ENCODE measurements at regions not wholly inside any gene's neighbourhood (a gene's known extent, or its start where the extent isn't known, plus 50 kb on each side); places are given as distances from the start of the nearest gene placed in this dataset.

DNA sequence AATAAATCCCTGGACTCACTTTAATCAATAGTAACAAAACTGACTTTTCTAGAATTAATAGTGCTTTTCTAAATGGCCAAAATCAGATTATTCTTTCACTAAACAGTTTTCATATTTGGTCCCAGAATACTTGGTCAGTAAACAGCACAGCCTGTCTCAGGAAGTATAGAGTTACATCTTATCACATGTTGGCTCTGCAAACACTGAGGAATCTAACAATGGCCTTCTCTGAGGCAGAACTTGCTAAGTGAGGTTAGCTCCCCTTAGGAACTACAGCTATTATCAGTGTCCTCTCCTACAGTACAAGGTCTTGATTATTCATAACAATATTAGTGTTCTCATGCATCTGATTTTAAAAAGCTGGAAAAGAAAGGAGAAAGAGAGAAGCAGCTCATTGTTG lies 1622.8 kb downstream of the HACE1 start:
- TF ChIP-seq, protein P1, sequence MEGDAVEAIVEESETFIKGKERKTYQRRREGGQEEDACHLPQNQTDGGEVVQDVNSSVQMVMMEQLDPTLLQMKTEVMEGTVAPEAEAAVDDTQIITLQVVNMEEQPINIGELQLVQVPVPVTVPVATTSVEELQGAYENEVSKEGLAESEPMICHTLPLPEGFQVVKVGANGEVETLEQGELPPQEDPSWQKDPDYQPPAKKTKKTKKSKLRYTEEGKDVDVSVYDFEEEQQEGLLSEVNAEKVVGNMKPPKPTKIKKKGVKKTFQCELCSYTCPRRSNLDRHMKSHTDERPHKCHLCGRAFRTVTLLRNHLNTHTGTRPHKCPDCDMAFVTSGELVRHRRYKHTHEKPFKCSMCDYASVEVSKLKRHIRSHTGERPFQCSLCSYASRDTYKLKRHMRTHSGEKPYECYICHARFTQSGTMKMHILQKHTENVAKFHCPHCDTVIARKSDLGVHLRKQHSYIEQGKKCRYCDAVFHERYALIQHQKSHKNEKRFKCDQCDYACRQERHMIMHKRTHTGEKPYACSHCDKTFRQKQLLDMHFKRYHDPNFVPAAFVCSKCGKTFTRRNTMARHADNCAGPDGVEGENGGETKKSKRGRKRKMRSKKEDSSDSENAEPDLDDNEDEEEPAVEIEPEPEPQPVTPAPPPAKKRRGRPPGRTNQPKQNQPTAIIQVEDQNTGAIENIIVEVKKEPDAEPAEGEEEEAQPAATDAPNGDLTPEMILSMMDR (IDR thresholded peaks at IDR 0.05): no peak
- TF ChIP-seq, protein P2, sequence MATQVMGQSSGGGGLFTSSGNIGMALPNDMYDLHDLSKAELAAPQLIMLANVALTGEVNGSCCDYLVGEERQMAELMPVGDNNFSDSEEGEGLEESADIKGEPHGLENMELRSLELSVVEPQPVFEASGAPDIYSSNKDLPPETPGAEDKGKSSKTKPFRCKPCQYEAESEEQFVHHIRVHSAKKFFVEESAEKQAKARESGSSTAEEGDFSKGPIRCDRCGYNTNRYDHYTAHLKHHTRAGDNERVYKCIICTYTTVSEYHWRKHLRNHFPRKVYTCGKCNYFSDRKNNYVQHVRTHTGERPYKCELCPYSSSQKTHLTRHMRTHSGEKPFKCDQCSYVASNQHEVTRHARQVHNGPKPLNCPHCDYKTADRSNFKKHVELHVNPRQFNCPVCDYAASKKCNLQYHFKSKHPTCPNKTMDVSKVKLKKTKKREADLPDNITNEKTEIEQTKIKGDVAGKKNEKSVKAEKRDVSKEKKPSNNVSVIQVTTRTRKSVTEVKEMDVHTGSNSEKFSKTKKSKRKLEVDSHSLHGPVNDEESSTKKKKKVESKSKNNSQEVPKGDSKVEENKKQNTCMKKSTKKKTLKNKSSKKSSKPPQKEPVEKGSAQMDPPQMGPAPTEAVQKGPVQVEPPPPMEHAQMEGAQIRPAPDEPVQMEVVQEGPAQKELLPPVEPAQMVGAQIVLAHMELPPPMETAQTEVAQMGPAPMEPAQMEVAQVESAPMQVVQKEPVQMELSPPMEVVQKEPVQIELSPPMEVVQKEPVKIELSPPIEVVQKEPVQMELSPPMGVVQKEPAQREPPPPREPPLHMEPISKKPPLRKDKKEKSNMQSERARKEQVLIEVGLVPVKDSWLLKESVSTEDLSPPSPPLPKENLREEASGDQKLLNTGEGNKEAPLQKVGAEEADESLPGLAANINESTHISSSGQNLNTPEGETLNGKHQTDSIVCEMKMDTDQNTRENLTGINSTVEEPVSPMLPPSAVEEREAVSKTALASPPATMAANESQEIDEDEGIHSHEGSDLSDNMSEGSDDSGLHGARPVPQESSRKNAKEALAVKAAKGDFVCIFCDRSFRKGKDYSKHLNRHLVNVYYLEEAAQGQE (IDR thresholded peaks at IDR 0.05; ENCODE audit: insufficient read depth in 1 of 2, low read depth in 2 of 2, low read length in 1 of 2): no peak
- no peak for TF ChIP-seq POLR2AphosphoS5 (IDR thresholded peaks at IDR 0.05; ENCODE audit: low read depth, low read length)
- no peak for TF ChIP-seq SIN3A (IDR thresholded peaks at IDR 0.05; ENCODE audit: borderline replicate concordance, insufficient read depth, low read depth, low read length)
- no peak for TF ChIP-seq TCF7L2 (IDR thresholded peaks at IDR 0.05; ENCODE audit: low read depth, low read length)

Data from Panc1 (cell line).